ENCODE measurements at regions not wholly inside any gene's neighbourhood (a gene's known extent, or its start where the extent isn't known, plus 50 kb on each side); places are given as distances from the start of the nearest gene placed in this dataset.
"Not testable (repeated sequence)": the region's sequence is repeated elsewhere in the genome, so short reads cannot be mapped to it uniquely, and the experiment has no call there.

- not testable (repeated sequence) for DNase-seq (ENCODE audit: low read depth)
Observed at GRCh38 chr22:48059521-48059920, 1297.1 kb downstream of the TBC1D22A start.

- DNase-seq (ENCODE audit: low read depth): no peak
Observed at GRCh38 chr22:48057116-48057835, 1294.8 kb downstream of the TBC1D22A start.

- DNase-seq (ENCODE audit: low read depth): no peak
Observed at GRCh38 chr22:48055827-48056226, 1293.4 kb downstream of the TBC1D22A start.

GRCh38 chr22:48055185-48055584 is 1292.7 kb downstream of the TBC1D22A start:
- no peak for DNase-seq (ENCODE audit: low read depth)

- DNase-seq (ENCODE audit: low read depth): no peak
Observed at GRCh38 chr22:48054596-48054995, 1292.1 kb downstream of the TBC1D22A start.

GRCh38 chr22:48053973-48054372 is 1291.5 kb downstream of the TBC1D22A start:
- no peak for DNase-seq (ENCODE audit: low read depth)

GRCh38 chr22:48053486-48053885 is 1291.0 kb downstream of the TBC1D22A start:
- no peak for DNase-seq (ENCODE audit: low read depth)

GRCh38 chr22:48052621-48052890 is 1290.1 kb downstream of the TBC1D22A start:
- DNase-seq (ENCODE audit: low read depth): no peak

GRCh38 chr22:48051796-48052620 is 1289.6 kb downstream of the TBC1D22A start:
- DNase-seq (ENCODE audit: low read depth): no peak

GRCh38 chr22:48050836-48051235 is 1288.4 kb downstream of the TBC1D22A start:
- DNase-seq (ENCODE audit: low read depth): no peak

GRCh38 chr22:48049116-48049515 is 1286.7 kb downstream of the TBC1D22A start:
- DNase-seq (ENCODE audit: low read depth): no peak

- no peak for DNase-seq (ENCODE audit: low read depth)
Observed at GRCh38 chr22:48047722-48048500, 1285.5 kb downstream of the TBC1D22A start.

GRCh38 chr22:48045369-48045768 is 1282.9 kb downstream of the TBC1D22A start:
- no peak for DNase-seq (ENCODE audit: low read depth)

GRCh38 chr22:48044487-48045060 is 1282.1 kb downstream of the TBC1D22A start:
- DNase-seq (ENCODE audit: low read depth): no peak

GRCh38 chr22:48043581-48043980 is 1281.1 kb downstream of the TBC1D22A start:
- DNase-seq (ENCODE audit: low read depth): no peak

- DNase-seq (ENCODE audit: low read depth): no peak
Observed at GRCh38 chr22:48042621-48043395, 1280.4 kb downstream of the TBC1D22A start.

GRCh38 chr22:48039326-48039725 is 1276.9 kb downstream of the TBC1D22A start:
- DNase-seq (ENCODE audit: low read depth): no peak

GRCh38 chr22:48037618-48038017 is 1275.2 kb downstream of the TBC1D22A start:
- no peak for DNase-seq (ENCODE audit: low read depth)

GRCh38 chr22:48035897-48036296 is 1273.4 kb downstream of the TBC1D22A start:
- DNase-seq (ENCODE audit: low read depth): no peak

- DNase-seq (ENCODE audit: low read depth): no peak
Observed at GRCh38 chr22:48031589-48031988, 1269.1 kb downstream of the TBC1D22A start.

- no peak for DNase-seq (ENCODE audit: low read depth)
Observed at GRCh38 chr22:48025096-48025495, 1262.6 kb downstream of the TBC1D22A start.
